CD4-positive, alpha-beta T cell (primary cell): ENCODE measurements at regions not wholly inside any gene's neighbourhood (a gene's known extent, or its start where the extent isn't known, plus 50 kb on each side); places are given as distances from the start of the nearest gene placed in this dataset.

ENCODE experiments used
- ATAC-seq: fragments of 200-7000 bp; cut with Tn5 transposase; one replicate; pipeline ENCODE4 v1.10.0; 2022; ENCODE audit warnings: mild to moderate bottlenecking; ENCODE audit not compliant: poor library complexity
- CTCF ChIA-PET: fragments of 350-600 bp; sonication (Branson Sonifier 250); formaldehyde crosslinking; loops from one replicate; lab custom pipeline; 2021; ENCODE audit warnings: antibody characterized with exemption, inconsistent platforms; lab: Charles Lee
- POLR2A ChIA-PET: fragments of 350-600 bp; sonication (Branson Sonifier 250); formaldehyde crosslinking; loops from one replicate; lab custom pipeline; 2021; ENCODE audit warnings: antibody characterized with exemption, inconsistent platforms; lab: Charles Lee
- DNase-seq, 14 experiments: peaks; one replicate each; pipeline ENCODE4 v3.0.0-alpha.2; 2013 to 2020; ENCODE audit warnings: mixed read lengths in 2 of 14
- H3K27ac ChIP-seq, 2 donors: one replicate each; pipeline versions ENCODE4 v1.5.1 to v1.7.0; 2013; ENCODE audit warnings: low read length in 2 of 2, low read depth in 1 of 2, mild to moderate bottlenecking in 1 of 2
- H3K27me3 ChIP-seq, 2 experiments: 1 replicate in 1 of 2; 2 replicates in 1 of 2; pipeline versions ENCODE4 v1.6.1 to v1.7.0; 2013; ENCODE audit warnings: low read length in 2 of 2, control low read depth in 1 of 2, mild to moderate bottlenecking in 1 of 2, moderate library complexity in 1 of 2; ENCODE audit not compliant: insufficient read depth in 2 of 2, control insufficient read depth in 1 of 2
- H3K36me3 ChIP-seq: one replicate; pipeline ENCODE4 v1.6.1; 2013; ENCODE audit warnings: low read length, control low read depth; ENCODE audit not compliant: insufficient read depth
- H3K4me1 ChIP-seq: one replicate; pipeline ENCODE4 v1.6.1; 2013; ENCODE audit warnings: low read length, control low read depth; ENCODE audit not compliant: insufficient read depth
- H3K4me3 ChIP-seq: one replicate; pipeline ENCODE4 v1.5.1; 2013; ENCODE audit warnings: mild to moderate bottlenecking, low read length, moderate library complexity
- H3K9me3 ChIP-seq, 2 experiments: 1 replicate in 1 of 2; 2 replicates in 1 of 2; pipeline versions ENCODE4 v1.6.1 to v1.7.0; 2013; ENCODE audit warnings: low read length in 2 of 2, mild to moderate bottlenecking in 2 of 2, control low read depth in 1 of 2, moderate library complexity in 1 of 2; ENCODE audit not compliant: control insufficient read depth in 1 of 2, insufficient read depth in 1 of 2
- H3K27ac Mint-ChIP-seq: one replicate; pipeline ENCODE4 v1.8.0; 2020; ENCODE audit warnings: mixed read lengths
- H3K27me3 Mint-ChIP-seq: one replicate; pipeline ENCODE4 v1.8.0; 2021; ENCODE audit warnings: mixed read lengths
- H3K36me3 Mint-ChIP-seq: one replicate; pipeline ENCODE4 v1.8.0; 2021; ENCODE audit warnings: low read depth, mixed read lengths
- H3K4me1 Mint-ChIP-seq: one replicate; pipeline ENCODE4 v1.8.0; 2021; ENCODE audit warnings: low read depth, mixed read lengths
- H3K4me3 Mint-ChIP-seq: one replicate; pipeline ENCODE4 v1.8.0; 2020; ENCODE audit warnings: mild to moderate bottlenecking, mixed read lengths
- H3K9me3 Mint-ChIP-seq: one replicate; pipeline ENCODE4 v1.8.0; 2020; ENCODE audit warnings: mixed read lengths
- CTCF ChIP-seq: fragments of 200-600 bp; IDR thresholded peaks from one replicate; pipeline ENCODE4 v1.8.0; 2022; ENCODE audit warnings: antibody characterized with exemption, mild to moderate bottlenecking
- intact Hi-C, 2 experiments: fragments of 100-400 bp; cut with DNase I in 1 of 2; cut with micrococcal nuclease in 1 of 2; formaldehyde crosslinking; loops; one replicate each; pipeline versions ENCODE4 v1.15.1 to v1.9.0; 2023 to 2025; cut with DNase I, micrococcal nuclease

- Mint-ChIP-seq H3K9me3 (peaks cover 2% of the 10 kb centered on the region), H3K4me1 (no peaks in the 10 kb centered on the region), H3K27me3 (peaks cover 1% of the 10 kb centered on the region), H3K27ac (no peak overlapping the region), H3K36me3 (no peaks in the 10 kb centered on the region), H3K4me3 (no peak overlapping the region)
- H3K27ac ChIP-seq: no peak overlapping the region
- intact Hi-C loops: no loop called here
- H3K4me1 ChIP-seq: no peaks in the 10 kb centered on the region
- no peaks in the 10 kb centered on the region for H3K9me3 ChIP-seq
- POLR2A ChIA-PET: no interaction called here
- DNase-seq (no peak), ATAC-seq (no peak)
- TF ChIP-seq CTCF: no peak
- no peaks in the 10 kb centered on the region for H3K27me3 ChIP-seq
- H3K36me3 ChIP-seq: no peaks in the 10 kb centered on the region
- CTCF ChIA-PET: no interaction called here
- H3K4me3 ChIP-seq: no peak overlapping the region
Observed at GRCh38 chr9:3012245-3012644, 168.3 kb upstream of the PUM3 start.

- ChIA-PET CTCF (no interaction called here), POLR2A (no interaction called here)
- H3K9me3 Mint-ChIP-seq: peaks cover 2% of the 10 kb centered on the region
- Histone ChIP-seq H3K27ac (no peak overlapping the region), H3K4me1 (no peaks in the 10 kb centered on the region), H3K27me3 (peaks cover 0 to 3% of the 10 kb centered on the region in 2 experiments), H3K9me3 (no peaks in the 10 kb centered on the region), H3K36me3 (no peaks in the 10 kb centered on the region), H3K4me3 (no peak overlapping the region)
- H3K27ac Mint-ChIP-seq: no peak overlapping the region
- no peaks in the 10 kb centered on the region for H3K4me1 Mint-ChIP-seq
- H3K27me3 Mint-ChIP-seq: peaks cover 16% of the 10 kb centered on the region
- DNase-seq (no peak), ATAC-seq (no peak)
- H3K4me3 Mint-ChIP-seq: no peak overlapping the region
- intact Hi-C loops: no loop called here
- no peak for TF ChIP-seq CTCF
- no peaks in the 10 kb centered on the region for H3K36me3 Mint-ChIP-seq
Observed at GRCh38 chr9:3008091-3008490, 164.2 kb upstream of the PUM3 start.

- Mint-ChIP-seq H3K27me3 (peaks cover 16% of the 10 kb centered on the region), H3K9me3 (peaks cover 2% of the 10 kb centered on the region), H3K4me3 (no peak overlapping the region), H3K36me3 (no peaks in the 10 kb centered on the region), H3K27ac (no peak overlapping the region), H3K4me1 (no peaks in the 10 kb centered on the region)
- Histone ChIP-seq H3K4me1 (no peaks in the 10 kb centered on the region), H3K9me3 (no peaks in the 10 kb centered on the region), H3K36me3 (no peaks in the 10 kb centered on the region), H3K27ac (no peak overlapping the region), H3K27me3 (peaks cover 0 to 3% of the 10 kb centered on the region in 2 experiments), H3K4me3 (no peak overlapping the region)
- ATAC-seq: no peak
- ChIA-PET CTCF (interaction anchor here (0.5 kb wide), 1 partner anchor 625 kb away, joined by 4 read pairs; no protein-coding TSS in a partner anchor), POLR2A (no interaction called here)
- no peak for DNase-seq
- intact Hi-C loops: no loop called here
- no peak for TF ChIP-seq CTCF
Observed at GRCh38 chr9:3007326-3007725, 163.4 kb upstream of the PUM3 start.
